H7 (cell line): ENCODE measurements at regions not wholly inside any gene's neighbourhood (a gene's known extent, or its start where the extent isn't known, plus 50 kb on each side); places are given as distances from the start of the nearest gene placed in this dataset.
"Not testable (repeated sequence)": the region's sequence is repeated elsewhere in the genome, so short reads cannot be mapped to it uniquely, and the experiment has no call there.

Source experiments
- DNase-seq: peaks from one replicate; pipeline ENCODE4 v3.0.0; 2012
- H3K27me3 ChIP-seq: 2 replicates; pipeline ENCODE4 v1.6.0; 2011; ENCODE audit warnings: mild to moderate bottlenecking, low read length; ENCODE audit not compliant: control insufficient read depth, insufficient read depth
- H3K36me3 ChIP-seq: replicated peaks from 2 replicates; pipeline ENCODE4 v1.5.1; 2011; ENCODE audit warnings: low read length; ENCODE audit not compliant: control insufficient read depth, insufficient read depth
- H3K4me3 ChIP-seq: 2 replicates; pipeline ENCODE4 v1.5.1; 2011; ENCODE audit warnings: low read depth, mild to moderate bottlenecking, control low read depth, low read length, moderate library complexity; ENCODE audit not compliant: insufficient read depth

DNA sequence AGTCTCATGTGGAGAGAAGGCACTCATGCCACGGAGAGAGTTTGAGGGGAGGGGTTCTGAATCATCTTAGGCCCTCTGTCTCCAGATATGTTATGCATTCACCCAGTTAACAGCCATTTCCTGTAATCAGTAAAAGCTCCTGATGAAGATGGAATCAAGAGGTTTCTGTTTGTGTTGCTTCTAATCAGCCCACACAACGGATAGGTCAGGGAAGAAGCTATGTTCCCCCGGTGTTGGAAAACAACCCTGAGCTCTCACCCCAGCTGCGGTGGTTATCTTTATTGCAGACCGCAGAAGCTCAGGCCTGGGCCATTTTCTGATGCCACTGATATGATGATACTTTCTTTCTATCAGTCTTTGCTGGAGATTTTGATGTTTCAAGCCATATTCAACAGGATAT, 338.5 kb upstream of the ONECUT1 start:
- H3K36me3 ChIP-seq = no peaks in the 10 kb centered on the region
- no peaks in the 10 kb centered on the region for H3K27me3 ChIP-seq
- DNase-seq = no peak
- H3K4me3 ChIP-seq = no peak overlapping the region

- H3K36me3 ChIP-seq = no peaks in the 10 kb centered on the region
- no peak for DNase-seq
- no peak overlapping the region for H3K4me3 ChIP-seq
- no peaks in the 10 kb centered on the region for H3K27me3 ChIP-seq
These were observed 336.0 kb upstream of the ONECUT1 start for GRCh38 chr15:53126144-53126543.

- Histone ChIP-seq H3K27me3 (no peaks in the 10 kb centered on the region), H3K36me3 (no peaks in the 10 kb centered on the region)
- DNase-seq = no peak
These were observed 332.7 kb upstream of the ONECUT1 start for GRCh38 chr15:53122818-53123217.

DNA sequence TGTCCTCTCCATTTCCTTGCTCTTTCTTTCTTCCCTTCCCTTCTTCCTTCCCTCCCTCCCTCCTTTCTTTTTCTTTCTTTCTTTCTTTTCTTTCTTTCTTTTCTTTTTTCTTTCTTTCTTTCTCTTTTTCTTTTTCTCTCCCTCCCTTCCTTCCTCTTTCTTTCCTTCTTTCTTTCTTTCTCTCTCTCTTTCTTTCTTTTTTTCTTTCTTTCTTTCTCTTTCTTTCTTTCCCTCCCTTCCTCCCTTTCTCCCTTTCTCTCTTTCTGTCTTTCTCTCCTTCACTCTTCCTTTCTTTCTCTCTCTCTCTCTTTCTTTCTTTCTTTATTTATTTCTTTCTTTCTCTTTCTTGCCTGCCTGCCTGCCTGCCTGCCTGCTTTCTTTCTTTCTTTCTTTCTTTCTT, 326.8 kb upstream of the ONECUT1 start:
- not testable (repeated sequence) for H3K4me3 ChIP-seq, H3K36me3 ChIP-seq, DNase-seq, H3K27me3 ChIP-seq

More at GRCh38 chr15:53122818-53123217, 332.7 kb upstream of the ONECUT1 start:
- H3K4me3 ChIP-seq = no peak overlapping the region

- no peak for DNase-seq
- no peak overlapping the region for H3K4me3 ChIP-seq
- H3K27me3 ChIP-seq = no peaks in the 10 kb centered on the region
- H3K36me3 ChIP-seq = no peaks in the 10 kb centered on the region
These were observed 326.0 kb upstream of the ONECUT1 start for GRCh38 chr15:53116169-53116568.

DNA sequence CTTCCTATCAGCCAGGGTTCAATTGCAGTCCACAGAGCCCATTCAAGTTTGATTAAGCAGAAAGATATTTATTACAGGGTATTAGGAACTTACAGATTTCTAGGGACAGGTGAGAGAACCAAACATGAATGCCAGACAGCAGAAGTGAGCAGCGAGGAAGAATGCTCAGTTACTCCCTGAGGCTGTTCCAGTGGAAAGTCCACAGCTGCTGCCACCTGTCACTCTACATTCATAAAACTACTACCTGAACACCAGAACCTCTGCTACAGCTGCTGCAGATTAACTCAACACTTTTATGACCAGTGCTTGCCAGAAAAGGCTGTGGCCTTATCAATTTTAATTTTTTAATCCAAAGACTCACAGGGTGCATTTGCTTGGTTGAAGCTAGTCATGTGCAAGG, 325.4 kb upstream of the ONECUT1 start:
- no peak overlapping the region for H3K4me3 ChIP-seq
- DNase-seq = no peak

DNA sequence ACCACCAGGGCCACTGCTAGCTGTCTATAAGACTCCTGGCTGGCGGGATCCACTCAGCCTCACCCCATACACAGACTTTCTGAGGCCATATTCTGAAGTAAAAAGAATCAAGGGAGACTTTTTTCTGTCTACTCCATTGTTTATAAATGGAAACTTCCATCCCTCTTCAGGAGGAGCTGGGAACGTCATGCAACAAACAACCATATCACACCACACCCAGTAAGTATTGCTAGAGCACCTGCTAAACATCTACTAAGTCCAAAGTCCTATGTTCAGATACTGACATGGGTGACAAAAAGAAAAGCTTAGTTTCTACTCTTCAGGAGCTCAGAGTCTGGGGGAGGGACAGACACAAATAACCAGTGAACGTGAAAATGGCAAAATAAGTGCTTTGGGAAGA, 324.8 kb upstream of the ONECUT1 start:
- no peak for DNase-seq
- no peaks in the 10 kb centered on the region for H3K36me3 ChIP-seq
- H3K4me3 ChIP-seq = no peak overlapping the region
- H3K27me3 ChIP-seq = no peaks in the 10 kb centered on the region

More for the DNA sequence above, 325.4 kb upstream of the ONECUT1 start:
- H3K36me3 ChIP-seq = no peaks in the 10 kb centered on the region
- no peaks in the 10 kb centered on the region for H3K27me3 ChIP-seq

GRCh38 chr15:53110999-53111398, 320.9 kb upstream of the ONECUT1 start:
- no peak overlapping the region for H3K4me3 ChIP-seq
- H3K27me3 ChIP-seq = no peaks in the 10 kb centered on the region
- no peaks in the 10 kb centered on the region for H3K36me3 ChIP-seq
- peak; percentile 7 for DNase-seq

DNA sequence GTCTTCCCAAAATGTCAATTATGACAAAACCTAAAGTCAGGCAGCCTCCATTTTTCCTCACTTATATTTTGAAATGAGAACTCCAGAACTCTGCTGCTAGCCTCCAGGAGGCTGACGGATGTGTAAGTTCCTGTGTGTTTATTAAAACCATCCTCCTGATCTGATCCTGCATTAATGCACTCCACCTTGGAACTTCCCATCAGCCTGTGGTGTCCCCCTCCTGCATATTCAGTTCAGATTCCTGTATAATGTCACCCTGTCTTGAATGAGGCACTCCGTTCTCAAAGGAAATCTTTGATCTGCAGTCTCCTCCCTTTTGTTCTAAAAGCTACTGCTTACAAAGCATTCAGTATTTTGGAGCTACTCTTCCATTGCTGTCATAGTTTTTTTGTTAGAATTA, 318.2 kb upstream of the ONECUT1 start:
- H3K27me3 ChIP-seq = no peaks in the 10 kb centered on the region
- no peak overlapping the region for H3K4me3 ChIP-seq
- DNase-seq = no peak
- H3K36me3 ChIP-seq = no peaks in the 10 kb centered on the region

- Histone ChIP-seq H3K27me3 (no peaks in the 10 kb centered on the region), H3K36me3 (no peaks in the 10 kb centered on the region), H3K4me3 (no peak overlapping the region)
- DNase-seq = no peak
These were observed 317.7 kb upstream of the ONECUT1 start for GRCh38 chr15:53107855-53108254.

DNA sequence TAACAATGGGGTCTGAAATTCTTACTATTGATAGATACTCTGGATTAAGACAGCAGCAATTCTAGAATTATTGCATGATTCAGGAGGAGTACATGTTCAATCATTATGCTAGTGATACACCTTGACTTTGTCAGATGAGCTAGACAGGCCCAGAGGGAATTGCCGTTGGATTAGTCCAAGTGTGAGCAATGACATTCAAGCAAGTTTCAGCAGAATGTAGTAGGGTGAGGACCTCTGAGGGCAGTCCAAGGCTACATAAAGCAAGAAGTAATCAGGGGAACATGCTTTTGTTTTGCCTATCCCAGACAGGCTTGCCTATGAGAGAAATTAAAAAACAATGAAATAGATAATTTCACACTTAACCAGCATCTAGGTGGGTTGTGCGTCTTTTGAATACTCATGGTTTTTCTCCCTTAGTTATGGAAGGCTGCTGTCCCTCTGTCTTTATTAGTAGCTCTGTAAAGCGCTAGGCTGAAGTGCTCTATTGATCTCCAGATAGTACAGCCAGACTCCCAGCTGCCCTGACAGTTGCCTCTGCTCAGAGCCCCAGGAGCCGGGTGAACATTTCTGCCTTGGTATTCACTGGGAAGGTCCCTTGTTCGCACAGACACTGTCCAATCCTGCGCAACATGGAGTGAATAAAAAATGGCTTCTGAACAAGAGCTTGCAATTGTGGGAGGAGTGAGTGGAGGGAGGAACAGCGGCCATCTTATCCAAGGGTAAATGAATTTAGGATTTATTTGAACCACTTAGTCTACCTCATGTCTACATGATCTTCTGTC, 316.6 kb upstream of the ONECUT1 start:
- DNase-seq = no peak
- no peaks in the 10 kb centered on the region for H3K36me3 ChIP-seq
- H3K27me3 ChIP-seq = no peaks in the 10 kb centered on the region
- H3K4me3 ChIP-seq = no peak overlapping the region

- Histone ChIP-seq H3K4me3 (no peak overlapping the region), H3K36me3 (no peaks in the 10 kb centered on the region), H3K27me3 (no peaks in the 10 kb centered on the region)
- no peak for DNase-seq
These were observed 312.3 kb upstream of the ONECUT1 start for GRCh38 chr15:53102483-53102882.

DNA sequence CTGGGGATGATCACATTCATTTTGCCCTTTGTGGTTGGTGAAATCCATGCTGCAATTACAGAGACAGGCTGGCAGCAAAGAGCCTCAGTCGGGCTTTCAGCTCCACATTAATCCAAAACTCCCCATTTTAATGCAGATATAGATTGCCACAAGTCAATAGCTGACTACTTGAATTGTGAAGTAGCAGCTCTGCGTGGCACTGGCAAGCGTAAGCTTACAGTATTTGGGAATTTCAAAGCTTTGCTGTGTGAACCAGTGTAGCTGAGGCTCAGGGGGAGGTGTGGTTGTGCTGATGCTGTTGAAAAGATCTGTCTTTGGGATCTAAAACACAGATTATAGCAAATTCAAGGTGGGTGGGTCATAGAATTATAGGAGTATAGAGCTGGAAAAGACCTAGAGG, 290.3 kb upstream of the ONECUT1 start:
- no peaks in the 10 kb centered on the region for H3K27me3 ChIP-seq
- no peaks in the 10 kb centered on the region for H3K36me3 ChIP-seq
- no peak for DNase-seq
- H3K4me3 ChIP-seq = no peak overlapping the region

GRCh38 chr15:53074221-53074620, 284.1 kb upstream of the ONECUT1 start:
- no peaks in the 10 kb centered on the region for H3K27me3 ChIP-seq
- no peak overlapping the region for H3K4me3 ChIP-seq
- no peak for DNase-seq
- H3K36me3 ChIP-seq = no peaks in the 10 kb centered on the region

- Histone ChIP-seq H3K27me3 (no peaks in the 10 kb centered on the region), H3K4me3 (no peak overlapping the region), H3K36me3 (no peaks in the 10 kb centered on the region)
- DNase-seq = peak; percentile 36
These were observed 281.9 kb upstream of the ONECUT1 start for GRCh38 chr15:53072077-53072476.

DNA sequence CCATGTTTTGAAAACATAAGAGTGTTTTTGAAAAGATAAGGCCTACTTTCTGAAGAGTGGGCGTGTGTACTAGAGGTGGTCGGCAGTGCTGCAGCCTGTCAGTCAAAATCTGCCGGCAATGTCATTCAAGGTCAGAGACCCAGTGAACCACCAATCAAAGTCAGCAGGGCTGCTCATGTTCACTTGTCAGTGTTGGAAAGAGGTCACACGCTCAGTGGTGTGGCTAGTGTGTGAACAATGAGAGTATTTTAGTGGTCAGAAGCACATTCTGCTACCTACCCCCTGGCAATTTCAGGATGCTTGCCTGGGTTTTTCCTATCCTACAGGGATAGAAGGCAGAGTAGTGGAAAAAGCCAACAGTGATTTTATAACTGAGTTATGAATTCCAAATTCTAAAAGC, 278.5 kb upstream of the ONECUT1 start:
- DNase-seq = no peak
- Histone ChIP-seq H3K27me3 (no peaks in the 10 kb centered on the region), H3K36me3 (no peaks in the 10 kb centered on the region), H3K4me3 (no peak overlapping the region)
